H9 (cell line): ENCODE measurements at regions not wholly inside any gene's neighbourhood (a gene's known extent, or its start where the extent isn't known, plus 50 kb on each side); places are given as distances from the start of the nearest gene placed in this dataset.

Experiments used
- DNase-seq: peaks from one replicate; pipeline ENCODE4 v3.0.0-alpha.2; 2017
- H2AFZ ChIP-seq: one replicate; pipeline ENCODE4 v1.6.1; 2013; ENCODE audit warnings: mild to moderate bottlenecking, low read length, control low read depth, moderate library complexity
- H2AK5ac ChIP-seq: 2 replicates; pipeline ENCODE4 v1.6.1; 2013; ENCODE audit warnings: low read length, control low read depth, mixed read lengths; ENCODE audit not compliant: insufficient read length
- H2BK120ac ChIP-seq: one replicate; pipeline ENCODE4 v1.6.1; 2013; ENCODE audit warnings: low read depth, mild to moderate bottlenecking, low read length, control low read depth, inconsistent platforms; ENCODE audit not compliant: poor library complexity, severe bottlenecking
- H2BK12ac ChIP-seq: 2 replicates; pipeline ENCODE4 v1.6.1; 2013; ENCODE audit warnings: low read length, control low read depth, mixed read lengths, low read depth; ENCODE audit not compliant: insufficient read length
- H2BK15ac ChIP-seq: 2 replicates; pipeline ENCODE4 v1.6.1; 2013; ENCODE audit warnings: low read depth, low read length, control low read depth
- H2BK20ac ChIP-seq: one replicate; pipeline ENCODE4 v1.6.1; 2013; ENCODE audit warnings: low read depth, mild to moderate bottlenecking, low read length, control low read depth, inconsistent platforms; ENCODE audit not compliant: poor library complexity, severe bottlenecking
- H2BK5ac ChIP-seq: 2 replicates; pipeline ENCODE4 v1.6.1; 2013; ENCODE audit warnings: low read length, control low read depth, mixed read lengths; ENCODE audit not compliant: insufficient read length
- H3K14ac ChIP-seq: 2 replicates; pipeline ENCODE4 v1.6.1; 2013; ENCODE audit warnings: low read length, control low read depth; ENCODE audit not compliant: insufficient read depth
- H3K18ac ChIP-seq: 2 replicates; pipeline ENCODE4 v1.6.1; 2013; ENCODE audit warnings: low read depth, mild to moderate bottlenecking, mixed read lengths, low read length, control low read depth; ENCODE audit not compliant: insufficient read length
- H3K23ac ChIP-seq: 2 replicates; pipeline ENCODE4 v1.6.1; 2013; ENCODE audit warnings: low read length, control low read depth, mixed read lengths, low read depth; ENCODE audit not compliant: insufficient read length
- H3K23me2 ChIP-seq: 2 replicates; pipeline ENCODE4 v1.6.1; 2013; ENCODE audit warnings: low read depth, mild to moderate bottlenecking, mixed read lengths, low read length, control low read depth; ENCODE audit not compliant: insufficient read length, poor library complexity, severe bottlenecking
- H3K27ac ChIP-seq: 2 replicates; pipeline ENCODE4 v1.5.1; 2013; ENCODE audit warnings: low read length, control low read depth, mixed read lengths, low read depth; ENCODE audit not compliant: insufficient read length
- H3K27me3 ChIP-seq: 2 replicates; pipeline ENCODE4 v1.6.1; 2013; ENCODE audit warnings: low read length, control low read depth, inconsistent platforms; ENCODE audit not compliant: insufficient read depth
- H3K4ac ChIP-seq: 2 replicates; pipeline ENCODE4 v1.6.1; 2013; ENCODE audit warnings: low read depth, mild to moderate bottlenecking, control low read depth, inconsistent platforms, low read length, moderate library complexity
- H3K4me1 ChIP-seq: 2 replicates; pipeline ENCODE4 v1.6.1; 2013; ENCODE audit warnings: low read length, control low read depth, inconsistent platforms; ENCODE audit not compliant: insufficient read depth
- H3K4me2 ChIP-seq: 2 replicates; pipeline ENCODE4 v1.6.1; 2013; ENCODE audit warnings: low read length, control low read depth, mixed read lengths; ENCODE audit not compliant: insufficient read length, insufficient read depth
- H3K56ac ChIP-seq: 2 replicates; pipeline ENCODE4 v1.6.1; 2013; ENCODE audit warnings: low read depth, mild to moderate bottlenecking, mixed read lengths, low read length, control low read depth; ENCODE audit not compliant: insufficient read length
- H3K79me1 ChIP-seq: 2 replicates; pipeline ENCODE4 v1.6.1; 2013; ENCODE audit warnings: low read depth, mild to moderate bottlenecking, moderate library complexity, low read length, control low read depth, inconsistent platforms; ENCODE audit not compliant: insufficient read depth, poor library complexity, severe bottlenecking
- H3K79me2 ChIP-seq: 2 replicates; pipeline ENCODE4 v1.6.1; 2013; ENCODE audit warnings: low read length, control low read depth, inconsistent platforms; ENCODE audit not compliant: insufficient read depth
- H3K9ac ChIP-seq: 2 replicates; pipeline ENCODE4 v1.6.1; 2013; ENCODE audit warnings: low read length, control low read depth, mixed read lengths; ENCODE audit not compliant: insufficient read length; ENCODE audit errors: extremely low read depth
- H3K9me3 ChIP-seq: one replicate; pipeline ENCODE4 v1.6.1; 2013; ENCODE audit warnings: low read depth, low read length, inconsistent platforms; ENCODE audit not compliant: control insufficient read depth
- H3T11ph ChIP-seq: one replicate; pipeline ENCODE4 v1.6.1; 2013; ENCODE audit warnings: mild to moderate bottlenecking, low read length, control low read depth, inconsistent platforms
- H4K20me1 ChIP-seq: one replicate; pipeline ENCODE4 v1.6.1; 2013; ENCODE audit not compliant: control insufficient read depth, insufficient read length, insufficient read depth
- H4K5ac ChIP-seq: 2 replicates; pipeline ENCODE4 v1.6.1; 2013; ENCODE audit warnings: low read depth, mild to moderate bottlenecking, mixed read lengths, low read length, control low read depth; ENCODE audit not compliant: insufficient read length
- H4K8ac ChIP-seq: replicated peaks from 2 replicates; pipeline ENCODE4 v1.6.1; 2013; ENCODE audit warnings: low read length, control low read depth, mixed read lengths, low read depth; ENCODE audit not compliant: insufficient read length
- H4K91ac ChIP-seq: 2 replicates; pipeline ENCODE4 v1.6.1; 2013; ENCODE audit warnings: low read depth, mild to moderate bottlenecking, moderate library complexity, mixed read lengths, low read length, control low read depth; ENCODE audit not compliant: insufficient read length
- H3K27ac Mint-ChIP-seq, 3 experiments: 2 replicates in 2 of 3; 3 replicates in 1 of 3; pipeline ENCODE4 v1.8.0; 2020 to 2021; ENCODE audit warnings: mixed read lengths in 3 of 3, mild to moderate bottlenecking in 1 of 3, moderate library complexity in 1 of 3
- H3K27me3 Mint-ChIP-seq: 2 replicates; pipeline ENCODE4 v1.8.0; 2021; ENCODE audit warnings: low read depth, mild to moderate bottlenecking, moderate library complexity, mixed read lengths
- H3K36me3 Mint-ChIP-seq, 3 experiments: 2 replicates in 2 of 3; 3 replicates in 1 of 3; pipeline ENCODE4 v1.8.0; 2020 to 2021; ENCODE audit warnings: low read depth in 3 of 3, mixed read lengths in 3 of 3; ENCODE audit not compliant: insufficient read depth in 1 of 3
- H3K4me1 Mint-ChIP-seq, 2 experiments: 2 replicates each; pipeline ENCODE4 v1.8.0; 2020; ENCODE audit warnings: mixed read lengths in 2 of 2
- H3K4me3 Mint-ChIP-seq, 2 experiments: 2 replicates in 1 of 2; 3 replicates in 1 of 2; pipeline ENCODE4 v1.8.0; 2020 to 2021; ENCODE audit warnings: mild to moderate bottlenecking in 2 of 2, mixed read lengths in 2 of 2, moderate library complexity in 1 of 2
- H3K9me3 Mint-ChIP-seq, 2 experiments: 2 replicates in 1 of 2; 3 replicates in 1 of 2; pipeline ENCODE4 v1.8.0; 2020; ENCODE audit warnings: mild to moderate bottlenecking in 2 of 2, mixed read lengths in 2 of 2, moderate library complexity in 1 of 2
- WGBS: extraction: QIAGEN DNeasy Blood & Tissue Kit; methylation state at CpG from one replicate; pipeline ENCODE4 v1.1.7; 2013; ENCODE audit warnings: missing lambda C conversion rate, low lambda C conversion rate, mixed read lengths; ENCODE audit not compliant: insufficient read length; ENCODE audit errors: extremely low coverage; 5-methylcytosine and 5-hydroxymethylcytosine counted together
- TF ChIP-seq, protein P1 (sequence below): fragments of 200-600 bp; sonication (generic); conservative IDR thresholded peaks from 3 replicates; pipeline ENCODE4 v1.8.0; 2021; ENCODE audit warnings: antibody characterized with exemption, mild to moderate bottlenecking

DNA sequence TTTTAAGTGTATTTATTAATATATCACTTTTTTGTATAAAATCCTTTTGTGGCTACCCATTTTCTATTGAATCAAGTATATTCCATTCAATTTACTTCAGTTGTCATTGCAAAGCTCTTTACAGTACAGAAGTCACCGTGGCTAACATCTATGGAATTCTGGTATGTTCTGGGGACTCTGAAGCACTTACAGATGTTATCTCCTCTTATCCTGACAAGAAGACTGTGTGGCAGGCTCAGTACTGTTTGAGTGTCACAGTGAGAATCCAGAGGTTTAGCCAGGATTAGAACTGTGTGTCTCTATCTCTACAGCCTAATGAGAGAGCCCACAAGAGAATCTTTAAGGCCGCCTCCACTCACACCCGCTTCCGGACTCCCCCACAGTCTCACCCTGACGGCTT, 78.2 kb upstream of the SORBS2 start:
- H3K27ac Mint-ChIP-seq = peak overlapping the region in 2 of 3 experiments; percentile 41 to 48; a peak in 2 of 7 replicates
- Histone ChIP-seq H3K4ac (no peak overlapping the region), H2BK15ac (no peak overlapping the region), H2AK5ac (no peak overlapping the region), H3K27me3 (no peaks in the 10 kb centered on the region), H3T11ph (no peak overlapping the region), H3K14ac (no peak overlapping the region), H3K79me1 (no peaks in the 10 kb centered on the region), H2BK12ac (no peak overlapping the region), H3K4me2 (no peak overlapping the region), H4K91ac (no peak overlapping the region), H3K27ac (no peak overlapping the region), H4K20me1 (no peaks in the 10 kb centered on the region), H3K9me3 (no peaks in the 10 kb centered on the region), H3K4me1 (no peaks in the 10 kb centered on the region), H3K79me2 (no peaks in the 10 kb centered on the region), H3K23me2 (no peaks in the 10 kb centered on the region), H2BK120ac (no peak overlapping the region), H3K9ac (no peak overlapping the region), H3K18ac (no peak overlapping the region), H2BK5ac (no peak overlapping the region), H2AFZ (no peak overlapping the region), H4K8ac (no peak overlapping the region), H2BK20ac (no peak overlapping the region), H3K56ac (no peak overlapping the region), H3K23ac (no peak overlapping the region), H4K5ac (no peak overlapping the region)
- peaks cover 19 to 50% (median 33%) of the 10 kb centered on the region in 3 experiments for H3K36me3 Mint-ChIP-seq
- H3K9me3 Mint-ChIP-seq = peaks cover 35 to 41% of the 10 kb centered on the region in 2 experiments
- H3K4me3 Mint-ChIP-seq = no peak overlapping the region
- TF ChIP-seq, protein P1, sequence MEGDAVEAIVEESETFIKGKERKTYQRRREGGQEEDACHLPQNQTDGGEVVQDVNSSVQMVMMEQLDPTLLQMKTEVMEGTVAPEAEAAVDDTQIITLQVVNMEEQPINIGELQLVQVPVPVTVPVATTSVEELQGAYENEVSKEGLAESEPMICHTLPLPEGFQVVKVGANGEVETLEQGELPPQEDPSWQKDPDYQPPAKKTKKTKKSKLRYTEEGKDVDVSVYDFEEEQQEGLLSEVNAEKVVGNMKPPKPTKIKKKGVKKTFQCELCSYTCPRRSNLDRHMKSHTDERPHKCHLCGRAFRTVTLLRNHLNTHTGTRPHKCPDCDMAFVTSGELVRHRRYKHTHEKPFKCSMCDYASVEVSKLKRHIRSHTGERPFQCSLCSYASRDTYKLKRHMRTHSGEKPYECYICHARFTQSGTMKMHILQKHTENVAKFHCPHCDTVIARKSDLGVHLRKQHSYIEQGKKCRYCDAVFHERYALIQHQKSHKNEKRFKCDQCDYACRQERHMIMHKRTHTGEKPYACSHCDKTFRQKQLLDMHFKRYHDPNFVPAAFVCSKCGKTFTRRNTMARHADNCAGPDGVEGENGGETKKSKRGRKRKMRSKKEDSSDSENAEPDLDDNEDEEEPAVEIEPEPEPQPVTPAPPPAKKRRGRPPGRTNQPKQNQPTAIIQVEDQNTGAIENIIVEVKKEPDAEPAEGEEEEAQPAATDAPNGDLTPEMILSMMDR = no peak
- peaks cover 12 to 23% of the 10 kb centered on the region in 2 experiments for H3K4me1 Mint-ChIP-seq
- no peak for DNase-seq
- H3K27me3 Mint-ChIP-seq = peaks cover 1% of the 10 kb centered on the region
- no CpG with 5 or more reads among the region's 5 CpGs for WGBS
